GM19238 (cell line): ENCODE measurements at regions not wholly inside any gene's neighbourhood (a gene's known extent, or its start where the extent isn't known, plus 50 kb on each side); places are given as distances from the start of the nearest gene placed in this dataset.

Experiments
- DNase-seq: peaks from one replicate; pipeline ENCODE4 v3.0.0; 2011; ENCODE audit warnings: low spot score; ENCODE audit not compliant: insufficient read length

DNA sequence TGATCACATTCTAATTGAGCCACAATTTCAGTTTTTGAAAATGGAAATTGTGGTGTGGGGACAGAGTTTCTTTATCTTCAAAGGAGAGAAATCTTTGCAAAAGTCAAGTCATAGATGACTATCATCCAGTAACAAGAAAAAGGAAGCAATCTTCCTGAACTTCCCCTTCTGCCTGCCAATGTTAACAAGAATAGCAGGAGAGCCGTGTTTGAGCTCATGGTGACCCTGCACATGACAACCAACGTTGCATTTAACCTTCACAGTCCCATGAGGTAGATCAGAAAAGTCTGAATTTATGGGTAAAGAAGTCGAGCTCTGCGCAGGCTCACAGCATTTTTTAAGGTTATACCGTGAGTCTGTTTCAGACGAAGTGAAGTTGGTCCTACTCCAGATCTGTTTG is 454.9 kb downstream of the LPIN1 start:
- DNase-seq = no peak

DNA sequence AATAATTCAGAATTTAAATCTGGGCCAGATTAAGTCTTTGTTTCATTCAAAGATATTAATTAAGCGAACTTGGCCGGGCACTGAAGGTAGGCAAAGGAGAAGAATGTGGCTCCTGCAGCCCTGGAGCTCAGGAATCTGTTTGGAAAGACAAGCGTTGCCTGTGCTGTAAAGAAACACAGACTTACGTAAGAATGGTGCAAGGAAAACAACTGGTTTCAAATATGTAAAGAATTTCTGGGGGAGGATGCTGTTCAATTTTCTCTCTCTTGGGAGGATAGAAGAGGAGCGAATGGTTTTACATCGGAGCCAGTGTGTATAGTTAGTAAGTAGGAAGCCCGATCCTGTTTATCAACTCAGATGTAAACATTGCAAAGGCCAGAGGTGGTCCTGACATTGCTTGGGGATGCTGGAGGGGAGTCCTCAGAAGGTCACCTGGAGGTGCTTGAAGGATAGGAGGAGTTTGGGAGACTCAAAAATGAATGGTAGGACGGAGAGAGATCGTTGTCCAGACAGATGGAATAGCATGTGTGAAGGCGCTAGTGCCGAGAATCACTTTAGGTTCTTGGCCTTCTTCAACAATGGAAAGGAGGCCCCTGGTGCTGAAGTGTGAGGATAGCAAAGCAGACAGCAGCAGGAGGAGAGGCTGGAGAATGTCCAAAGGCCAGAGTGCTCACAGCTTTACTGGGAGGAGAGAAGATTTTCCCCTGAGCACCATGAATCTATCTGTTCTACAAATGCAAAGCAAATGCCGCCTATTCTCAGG is 456.1 kb downstream of the LPIN1 start:
- DNase-seq = no peak

DNA sequence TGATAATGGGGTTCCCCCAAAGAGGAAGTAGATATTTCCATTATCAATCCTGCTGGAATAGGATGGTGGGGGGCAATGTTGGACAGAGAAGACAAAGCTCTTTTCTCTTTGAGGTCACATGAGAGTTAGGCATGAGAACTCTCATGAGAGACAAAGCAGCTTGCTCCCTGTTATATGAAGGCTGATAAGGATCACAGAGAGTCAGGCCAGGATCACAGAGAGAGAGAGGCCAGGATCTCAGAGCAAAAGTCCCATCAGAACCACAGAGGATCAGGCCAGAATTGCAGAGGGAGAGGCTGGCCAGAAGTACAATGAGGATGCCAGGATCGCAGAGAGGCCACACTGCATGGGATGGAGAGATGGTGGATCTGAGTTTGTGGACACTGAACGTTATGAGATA is 457.1 kb downstream of the LPIN1 start:
- no peak for DNase-seq

DNA sequence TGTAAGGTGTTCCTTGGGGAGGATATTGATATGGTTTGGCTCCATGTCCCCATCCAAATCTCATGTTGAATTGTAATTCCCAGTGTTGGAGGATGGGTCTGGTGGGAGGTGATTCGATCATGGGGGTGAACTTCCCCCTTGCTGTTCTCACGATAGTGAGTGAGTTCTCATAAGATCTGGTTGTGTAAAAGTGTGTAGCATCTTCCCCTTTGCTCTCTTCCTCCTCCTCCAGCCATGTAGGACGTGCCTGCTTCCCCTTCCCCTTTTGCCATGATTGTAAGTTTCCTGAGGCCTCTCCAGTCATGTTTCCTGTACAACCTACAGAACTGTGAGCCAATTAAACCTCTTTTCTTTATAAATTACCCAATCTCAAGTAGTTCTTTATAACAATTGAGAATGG is 458.7 kb downstream of the LPIN1 start:
- no peak for DNase-seq

DNA sequence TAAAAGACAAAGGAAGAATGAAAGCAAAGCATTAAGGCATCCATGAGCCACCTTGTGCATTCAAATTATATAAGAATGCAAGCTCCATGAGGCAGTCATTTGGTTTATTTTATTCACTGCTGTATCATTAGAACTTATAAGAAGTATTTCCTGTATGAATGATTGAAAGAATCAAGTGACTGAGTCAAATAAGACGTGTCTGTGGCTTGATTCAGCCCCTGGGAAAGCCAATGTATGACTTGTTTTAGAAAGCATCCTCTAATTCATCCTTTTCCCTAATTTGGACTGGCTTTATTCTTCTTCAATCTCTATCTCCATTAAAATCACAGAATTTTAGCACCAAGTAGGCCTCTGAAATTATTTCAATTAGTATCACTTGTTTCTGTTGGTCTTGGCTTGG is 461.1 kb downstream of the LPIN1 start:
- DNase-seq = no peak

DNA sequence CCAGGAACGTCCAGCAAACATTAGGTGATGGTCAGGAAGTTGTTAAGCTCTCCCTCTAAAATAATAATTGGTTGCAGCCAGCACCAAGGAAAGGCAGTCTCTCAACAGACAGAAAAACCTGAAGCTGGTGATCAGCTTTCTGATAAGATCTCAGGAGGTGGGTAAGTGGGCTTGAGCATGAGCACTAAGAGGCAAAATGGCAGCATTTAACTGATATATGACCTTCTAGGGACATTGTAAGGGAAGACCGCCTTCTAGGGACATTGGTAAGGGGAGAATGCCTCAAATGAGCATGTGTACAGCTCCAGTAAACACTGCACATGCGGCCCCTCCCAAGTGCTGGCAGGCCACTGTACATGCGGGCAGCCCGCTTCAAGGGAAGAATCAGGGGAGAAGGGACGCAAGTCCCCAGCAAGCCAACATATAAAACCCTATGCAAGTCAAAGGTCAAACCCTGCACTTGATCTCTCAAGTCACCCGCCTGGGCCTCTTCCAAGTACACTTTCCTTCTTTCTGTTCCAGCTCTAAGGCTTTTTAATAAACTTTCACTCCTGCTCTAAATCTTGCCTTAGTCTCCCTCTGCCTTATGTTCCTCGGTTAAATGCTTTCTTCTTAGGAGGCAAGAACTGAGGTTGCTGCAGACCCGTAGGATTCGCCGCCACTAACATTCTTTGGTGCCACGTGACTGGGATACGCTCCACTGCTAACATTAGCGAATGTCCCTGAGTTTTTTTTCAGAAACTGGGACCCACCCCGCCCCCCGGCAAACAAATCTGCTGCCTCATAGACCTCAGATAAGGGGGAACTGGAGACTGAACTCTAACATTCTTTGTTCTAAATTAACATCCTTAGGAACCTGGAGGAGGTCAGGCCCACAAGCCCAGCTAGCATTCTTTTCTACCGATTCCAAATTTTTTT is 463.8 kb downstream of the LPIN1 start:
- no peak for DNase-seq

DNA sequence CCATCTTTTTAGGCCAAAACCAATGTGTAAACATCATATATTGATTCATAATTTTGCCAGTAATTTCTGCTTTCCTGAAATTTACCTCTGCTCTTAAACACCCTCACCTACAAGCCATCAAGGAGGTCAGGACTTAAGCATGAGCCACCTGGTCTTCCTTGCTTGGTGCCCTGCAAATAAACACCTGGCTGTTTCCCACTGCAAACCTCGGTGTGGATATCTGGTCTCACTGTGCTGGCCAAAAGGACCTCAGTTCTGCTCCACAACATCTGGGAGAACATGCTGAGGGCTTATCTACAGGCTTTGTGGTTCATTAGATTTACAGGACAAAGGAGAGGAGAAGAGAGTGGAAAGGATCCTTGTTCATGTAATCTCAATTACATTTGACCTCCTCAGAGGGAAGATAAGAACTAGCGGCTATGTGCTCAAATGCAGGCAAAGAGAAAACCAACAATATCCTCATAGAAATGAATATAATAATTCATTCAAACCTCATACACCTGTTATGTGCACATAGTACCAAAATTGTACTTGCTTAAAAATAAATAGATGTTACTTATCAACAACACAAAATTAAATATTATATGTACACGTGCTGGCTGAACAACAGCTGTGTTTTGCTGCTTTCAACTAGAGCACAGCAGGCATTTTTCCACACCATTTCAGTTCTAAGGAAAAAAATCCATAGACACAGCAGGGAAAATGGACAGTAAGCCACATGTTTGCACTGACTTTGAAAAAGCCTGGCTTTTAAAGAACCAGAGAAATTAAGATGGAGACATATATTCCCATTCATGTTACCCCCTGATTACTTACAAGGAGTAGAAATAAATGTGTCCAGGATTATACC is 465.1 kb downstream of the LPIN1 start:
- DNase-seq = no peak

DNA sequence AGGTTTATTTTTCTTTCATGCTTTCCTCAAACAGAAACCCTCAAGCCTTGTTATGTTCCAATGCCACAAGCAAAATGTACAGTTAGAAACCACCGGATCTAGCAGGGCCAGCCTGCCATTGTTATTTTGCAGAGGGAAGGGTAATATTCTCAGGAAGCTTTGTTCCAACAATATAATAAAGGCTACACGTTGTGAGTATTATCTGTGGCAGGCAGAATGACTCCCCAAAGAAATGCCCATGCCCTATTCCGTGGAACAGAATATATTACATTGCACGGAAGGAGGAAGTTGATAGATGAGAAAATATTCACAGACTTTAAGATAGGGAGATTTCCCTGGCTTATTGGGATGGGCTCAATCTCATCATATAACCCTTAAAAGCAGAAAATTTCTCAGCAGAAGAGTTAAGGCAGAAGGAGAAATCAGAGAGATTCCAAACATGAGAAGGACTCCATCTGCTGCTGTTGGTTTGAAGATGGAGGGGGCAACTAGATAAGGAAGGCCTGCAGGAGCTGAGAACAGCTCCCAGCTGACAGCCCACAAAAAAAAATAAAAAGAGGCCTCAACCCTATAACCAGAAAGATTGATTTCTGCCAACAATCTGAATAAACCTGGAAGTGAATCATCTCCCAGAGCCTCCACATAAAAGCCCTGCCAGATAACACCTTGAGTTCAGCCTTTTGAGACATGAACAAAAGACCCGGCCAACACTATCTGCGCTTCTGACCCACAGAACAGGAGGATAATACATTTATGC is 466.6 kb downstream of the LPIN1 start:
- DNase-seq = no peak

DNA sequence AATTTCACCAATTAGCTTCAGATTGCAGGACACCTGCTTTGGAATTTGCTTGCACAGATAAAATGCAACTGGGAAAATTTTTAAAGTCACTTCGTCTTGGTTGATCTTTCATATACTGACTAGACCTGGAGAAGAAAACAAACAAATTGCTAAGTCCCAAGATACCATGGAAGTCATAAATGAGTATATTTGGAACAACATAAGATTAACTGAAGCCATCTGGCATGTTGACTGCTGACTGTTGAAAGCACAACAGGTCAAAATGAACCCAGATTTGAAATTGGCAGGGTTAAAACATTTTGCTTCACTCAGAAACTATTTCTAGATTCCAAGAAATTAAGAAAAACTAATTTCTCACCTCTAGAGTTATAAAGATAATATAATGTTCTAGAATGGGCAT is 470.7 kb downstream of the LPIN1 start:
- DNase-seq = no peak

DNA sequence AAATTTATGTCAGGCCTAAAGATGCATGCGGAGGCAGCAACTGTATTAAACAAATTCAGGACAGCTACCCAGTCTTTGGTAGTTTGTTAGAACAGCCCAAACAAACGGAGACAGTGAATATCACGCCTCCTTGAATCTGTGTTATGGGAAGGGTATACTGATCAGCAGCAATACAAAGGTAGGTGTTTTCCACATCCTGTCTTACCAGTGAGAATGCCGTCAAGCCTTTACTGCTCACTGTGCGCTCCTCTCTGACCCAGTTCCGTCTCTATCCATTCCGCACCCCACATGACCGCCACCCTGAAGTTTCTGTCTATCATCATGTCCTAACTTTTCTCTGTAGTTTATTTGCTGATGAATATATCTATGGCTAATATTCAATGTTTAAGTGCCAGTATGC is 473.3 kb downstream of the LPIN1 start:
- no peak for DNase-seq

DNA sequence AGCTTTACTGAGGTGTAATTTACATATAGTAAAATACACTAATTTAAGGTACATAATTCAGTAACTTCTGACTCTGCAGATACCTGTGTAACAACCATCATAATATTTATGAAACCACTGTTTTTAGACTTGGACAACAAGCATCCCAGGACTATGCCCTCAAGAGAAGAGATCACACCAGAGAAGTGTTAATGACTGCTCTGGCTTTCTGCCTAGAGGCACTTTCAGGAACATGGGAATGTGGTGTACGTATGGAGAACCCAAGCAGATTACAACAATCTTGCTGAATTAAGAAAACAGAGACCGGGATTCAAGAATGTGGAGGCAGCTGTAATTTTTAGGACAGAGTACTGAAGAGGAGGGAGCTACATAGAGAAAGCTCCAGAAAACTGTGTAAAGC is 475.2 kb downstream of the LPIN1 start:
- DNase-seq = no peak

DNA sequence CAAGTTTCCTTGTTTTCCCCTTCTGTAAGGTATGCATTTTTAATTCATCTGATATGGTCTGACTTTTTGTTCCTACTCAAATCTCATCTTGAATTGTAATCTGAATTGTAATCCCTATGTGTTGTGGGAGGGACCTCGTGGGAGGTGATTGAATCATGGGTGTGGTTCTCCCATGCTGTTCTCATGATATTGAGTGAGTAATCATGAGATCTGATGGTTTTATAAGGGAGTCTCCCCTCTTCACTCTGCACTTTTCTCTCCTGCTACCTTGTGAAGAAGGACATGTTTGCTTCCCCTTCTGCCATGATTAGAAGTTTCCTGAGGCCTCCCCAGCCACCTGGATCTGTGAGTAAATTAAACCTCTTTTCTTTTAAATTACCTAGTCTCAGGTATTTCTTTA is 476.1 kb downstream of the LPIN1 start:
- no peak for DNase-seq

DNA sequence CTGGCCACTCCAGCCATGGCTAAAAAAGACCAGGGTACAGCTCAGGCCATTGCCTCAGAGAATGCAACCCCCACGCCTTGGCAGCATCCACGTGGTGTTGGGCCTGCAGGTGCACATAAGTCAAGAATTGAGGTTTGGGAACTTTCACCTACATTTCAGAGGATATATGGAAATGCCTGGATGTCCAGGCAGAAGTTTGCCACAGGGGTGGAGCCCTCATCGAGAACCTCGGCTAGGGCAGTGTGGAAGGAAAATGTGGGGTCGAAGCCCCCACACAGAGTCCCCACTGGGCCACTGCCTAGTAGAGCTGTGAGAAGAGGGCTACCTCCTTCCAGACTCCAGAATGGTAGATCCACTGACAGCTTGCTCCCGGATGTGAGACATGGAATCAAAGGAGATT is 477.3 kb downstream of the LPIN1 start:
- no peak for DNase-seq

DNA sequence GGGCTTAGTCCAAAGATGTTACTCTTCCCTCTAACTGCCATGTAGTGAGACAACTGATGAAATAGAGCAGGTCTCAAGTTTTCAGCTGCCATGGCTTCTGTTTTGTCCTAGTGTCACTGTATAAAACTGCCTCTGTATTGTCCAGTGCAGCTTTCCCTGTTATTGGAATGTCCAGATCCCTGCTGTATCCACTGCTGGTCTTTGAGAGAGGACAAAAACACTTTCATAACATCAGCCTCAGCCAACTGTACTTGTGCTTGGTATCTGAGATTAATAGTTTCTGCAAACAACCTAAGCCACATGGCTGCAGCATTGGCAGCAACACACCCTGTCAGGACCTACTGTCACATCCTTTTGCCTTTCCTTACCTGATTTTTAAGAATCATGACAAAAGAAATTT is 480.2 kb downstream of the LPIN1 start:
- no peak for DNase-seq

DNA sequence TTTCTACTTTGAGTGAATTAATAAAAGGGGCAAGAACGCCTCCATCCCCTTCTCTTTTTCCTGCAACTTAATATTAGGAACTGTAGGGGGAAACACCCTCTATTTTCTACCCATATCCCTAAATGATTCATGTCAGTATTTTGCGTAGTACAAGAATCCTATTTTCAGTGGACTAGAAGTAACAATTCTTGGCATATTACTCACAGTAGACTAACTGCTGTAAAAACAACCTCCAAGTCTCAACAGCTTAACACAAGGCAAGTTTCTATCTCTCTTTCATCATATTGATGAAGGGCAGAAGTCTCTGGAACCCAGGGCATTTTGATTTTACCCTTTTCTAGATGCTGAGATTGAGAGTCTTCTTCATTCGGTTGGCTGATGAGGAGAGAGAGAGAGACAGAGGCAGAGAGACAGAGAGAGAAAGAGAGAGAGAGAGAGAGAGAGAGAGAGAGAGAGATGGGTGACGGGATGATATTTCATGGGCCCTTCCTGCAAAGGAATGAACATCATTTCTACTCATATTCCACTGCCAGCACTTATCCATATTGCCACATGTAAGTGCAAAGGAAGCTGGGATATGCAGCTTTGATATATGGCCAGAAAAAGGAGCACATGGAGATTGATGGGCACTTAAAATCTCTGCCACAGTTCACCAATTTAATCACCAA is 481.6 kb downstream of the LPIN1 start:
- DNase-seq = no peak

DNA sequence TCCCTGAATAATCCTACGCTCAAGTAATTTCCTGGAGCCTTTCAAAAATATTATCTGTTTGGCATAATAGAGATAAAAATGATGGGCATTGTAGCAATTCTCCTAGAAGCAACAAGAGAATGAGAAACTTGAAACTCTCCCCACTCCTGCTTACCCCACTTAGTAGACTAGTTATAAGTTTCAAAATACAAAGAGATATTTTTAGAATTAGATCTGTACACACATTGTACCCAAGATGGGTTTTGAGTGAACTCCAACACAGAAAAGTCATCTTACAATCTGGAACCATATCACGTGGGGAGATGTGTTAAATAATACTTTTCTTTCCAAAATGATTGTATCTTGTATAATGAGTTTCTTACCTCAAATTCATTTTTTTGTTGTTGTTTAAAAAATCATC is 484.9 kb downstream of the LPIN1 start:
- no peak for DNase-seq

DNA sequence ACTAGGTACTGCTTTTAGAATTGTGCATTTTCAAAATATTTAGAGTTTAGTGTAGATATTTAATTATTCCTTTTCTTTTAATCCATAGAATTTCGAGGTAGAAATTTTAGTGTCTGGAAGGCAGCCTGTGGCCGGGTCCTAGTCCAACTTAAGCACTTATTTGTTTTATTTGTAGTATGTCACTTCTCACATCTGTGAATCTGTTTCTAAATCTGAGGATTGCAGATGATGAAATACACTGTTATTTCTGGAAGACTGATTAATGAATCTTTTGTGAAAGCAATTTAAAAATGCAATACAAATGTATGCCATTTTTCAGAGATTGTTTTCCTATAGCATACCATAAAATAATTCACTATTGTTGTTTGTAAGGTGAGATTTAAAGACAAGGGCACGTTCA is 483.9 kb upstream of the TRIB2 start:
- DNase-seq = no peak

DNA sequence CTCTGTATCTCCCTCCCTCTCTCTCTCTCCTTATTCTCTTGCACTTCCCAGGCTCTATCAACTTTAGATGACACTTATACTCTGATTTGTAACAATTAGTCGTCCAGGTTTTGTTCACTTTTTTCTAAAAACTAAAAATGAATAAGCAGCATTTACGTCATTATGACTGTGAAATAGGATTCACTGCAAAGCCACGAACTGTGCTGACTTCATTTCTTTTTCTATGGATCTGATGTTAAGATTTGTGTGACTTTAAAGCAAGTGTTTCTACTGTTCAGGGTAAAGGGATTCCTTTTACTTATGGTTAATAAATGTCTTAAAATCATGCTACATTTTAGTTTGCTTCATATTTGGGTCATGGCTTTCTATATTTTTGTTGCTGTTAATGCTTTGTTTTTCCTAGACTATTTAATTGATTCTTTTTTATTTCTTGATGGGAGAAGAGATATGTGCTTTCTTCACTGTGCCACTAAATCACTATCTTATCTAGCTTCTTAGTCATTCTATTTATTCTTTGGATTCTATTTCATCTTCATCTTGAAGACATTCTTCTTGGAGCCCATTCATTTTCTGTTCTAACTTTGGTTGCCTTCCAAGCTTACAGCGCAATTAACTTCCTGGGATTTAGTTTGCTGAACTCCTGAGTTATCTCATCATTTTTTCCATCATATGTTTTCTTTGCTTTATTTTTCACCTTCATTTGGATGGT is 480.4 kb upstream of the TRIB2 start:
- DNase-seq = no peak

DNA sequence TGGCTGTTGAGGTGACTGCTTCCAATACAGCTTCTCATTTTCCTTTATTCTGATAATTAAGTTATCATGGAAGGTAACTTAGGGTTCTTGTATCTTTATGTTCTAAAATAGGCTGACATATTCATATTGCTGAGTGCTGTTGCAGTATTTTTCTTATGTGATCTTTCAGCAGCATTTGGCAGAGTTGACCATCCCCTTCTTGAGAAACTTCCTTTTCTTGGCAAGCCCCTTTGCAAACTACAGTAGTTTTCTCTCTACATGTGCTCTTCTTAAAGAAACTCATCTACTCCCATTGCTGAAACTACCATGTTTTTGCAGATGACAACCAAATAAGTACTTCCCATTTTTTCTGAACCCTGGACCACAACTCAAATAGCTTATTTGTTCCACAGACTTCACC is 476.5 kb upstream of the TRIB2 start:
- DNase-seq = no peak

DNA sequence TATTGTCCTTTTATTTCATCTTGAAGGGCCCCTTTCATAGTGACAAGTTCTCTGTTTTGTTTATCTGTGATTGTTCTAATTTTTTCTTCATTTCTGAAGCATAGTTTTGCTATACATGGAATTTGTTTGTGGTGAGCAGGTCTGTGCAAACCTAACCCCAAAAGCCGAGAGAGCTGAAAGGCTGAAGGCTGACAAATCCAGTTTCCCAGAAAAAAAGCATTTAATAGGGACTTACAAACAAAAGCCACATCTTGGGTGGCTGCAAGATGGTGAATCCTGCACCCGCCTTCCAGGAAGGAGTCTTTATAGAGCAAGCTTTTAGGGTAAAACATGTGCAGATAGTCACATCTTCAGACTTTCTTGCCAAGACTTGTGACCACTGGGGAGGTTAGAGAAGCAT is 473.4 kb upstream of the TRIB2 start:
- DNase-seq = no peak
